GM23338 (cell line): ENCODE measurements at regions not wholly inside any gene's neighbourhood (a gene's known extent, or its start where the extent isn't known, plus 50 kb on each side); places are given as distances from the start of the nearest gene placed in this dataset.

ENCODE experiments used
- CREB1 ChIP-seq: fragments of 250-450 bp; sonication (Bioruptor Pico); IDR thresholded peaks from 2 replicates; pipeline ENCODE4 v1.5.0; 2020; ENCODE audit warnings: low read depth, mild to moderate bottlenecking, moderate library complexity
- CTCF ChIP-seq, 2 experiments: fragments of 200-600 bp in 1 of 2; sonication (generic) in 1 of 2; conservative IDR thresholded peaks; 2 replicates each; pipeline versions ENCODE4 v1.5.1 to v1.6.1; 2016 to 2017; ENCODE audit warnings: antibody characterized with exemption in 2 of 2, low read depth in 2 of 2, mild to moderate bottlenecking in 2 of 2, moderate library complexity in 1 of 2
- ETS1 ChIP-seq: IDR thresholded peaks from 2 replicates; pipeline ENCODE4 v1.6.1; 2016; ENCODE audit warnings: antibody characterized with exemption
- EZH2 ChIP-seq: fragments of 200-600 bp; sonication (generic); IDR thresholded peaks from one replicate; pipeline ENCODE4 v1.8.0; 2017; ENCODE audit warnings: antibody characterized with exemption, mild to moderate bottlenecking, low read depth; ENCODE audit not compliant: unreplicated experiment
- EZH2phosphoT487 ChIP-seq: fragments of 200-600 bp; sonication (generic); IDR thresholded peaks from one replicate; pipeline ENCODE4 v1.8.1; 2018; ENCODE audit warnings: antibody characterized with exemption; ENCODE audit not compliant: unreplicated experiment
- JUNB ChIP-seq: IDR thresholded peaks from one replicate; pipeline ENCODE4 v1.6.1; 2016; ENCODE audit warnings: antibody characterized with exemption; ENCODE audit not compliant: unreplicated experiment
- NANOG ChIP-seq: IDR thresholded peaks from 2 replicates; pipeline ENCODE4 v1.6.1; 2016; ENCODE audit warnings: antibody characterized with exemption, borderline replicate concordance
- POLR2AphosphoS5 ChIP-seq: IDR thresholded peaks from 2 replicates; pipeline ENCODE4 v1.6.1; 2016; ENCODE audit warnings: antibody characterized with exemption, low read depth
- REST ChIP-seq: IDR thresholded peaks from one replicate; pipeline ENCODE4 v1.6.1; 2018; ENCODE audit warnings: antibody characterized with exemption; ENCODE audit not compliant: unreplicated experiment
- STAT1 ChIP-seq: IDR thresholded peaks from one replicate; pipeline ENCODE4 v1.6.1; 2016; ENCODE audit warnings: antibody characterized with exemption; ENCODE audit not compliant: unreplicated experiment
- ZNF114 ChIP-seq: fragments of 250-450 bp; sonication (Bioruptor Pico); IDR thresholded peaks from 2 replicates; pipeline ENCODE4 v1.5.0; 2020; ENCODE audit warnings: mild to moderate bottlenecking, moderate library complexity
- ZNF331 ChIP-seq: fragments of 250-450 bp; sonication (Bioruptor Pico); IDR thresholded peaks from 2 replicates; pipeline ENCODE4 v1.5.0; 2020; ENCODE audit warnings: low read depth, mild to moderate bottlenecking, moderate library complexity
- ZNF462 ChIP-seq: fragments of 250-450 bp; sonication (Bioruptor Pico); IDR thresholded peaks from 2 replicates; pipeline ENCODE4 v1.5.0; 2020; ENCODE audit warnings: mild to moderate bottlenecking, moderate library complexity

GRCh38 chr10:78358351-78358750 is 324.7 kb downstream of the RPS24 start:
- TF ChIP-seq REST (no peak), CTCF (conservative IDR thresholded peaks at IDR 0.05; ENCODE audit: low read depth in 2 of 2) (no peak), EZH2 (no peak), ZNF114 (no peak), POLR2AphosphoS5 (no peak), EZH2phosphoT487 (no peak), ZNF331 (CRISPR knock-in tag) (no peak), CREB1 (CRISPR knock-in tag) (no peak), STAT1 (no peak), ETS1 (no peak), JUNB (no peak), ZNF462 (CRISPR knock-in tag) (no peak), NANOG (no peak)
